ENCODE measurements at regions not wholly inside any gene's neighbourhood (a gene's known extent, or its start where the extent isn't known, plus 50 kb on each side); places are given as distances from the start of the nearest gene placed in this dataset.

DNA sequence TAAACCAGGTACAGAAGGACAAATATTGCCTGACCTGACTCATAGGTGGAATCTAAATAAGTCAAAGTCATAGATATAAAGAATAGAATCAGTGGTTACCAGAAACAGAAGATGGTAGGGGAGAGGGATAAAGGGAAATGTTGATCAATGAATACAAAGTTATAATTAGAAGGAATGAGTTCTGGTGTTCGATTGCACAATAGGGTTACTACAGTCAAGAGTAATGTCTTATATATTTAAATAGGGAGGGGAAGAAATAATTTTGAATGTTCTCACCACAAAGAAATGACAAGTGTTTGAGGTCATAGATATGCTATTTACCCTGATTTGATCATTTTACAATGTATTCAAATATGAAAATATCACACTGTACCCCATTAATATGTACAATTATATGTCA, 1541.2 kb downstream of the SLITRK1 start:
- TF ChIP-seq TAF1 (conservative IDR thresholded peaks at IDR 0.05) (no peak), GABPA (IDR thresholded peaks at IDR 0.05 in 1 of 2, conservative IDR thresholded peaks at IDR 0.05 in 1 of 2) (no peak), JUND (IDR thresholded peaks at IDR 0.05) (no peak), HNF4G (IDR thresholded peaks at IDR 0.05) (no peak), YY1 (IDR thresholded peaks at IDR 0.05) (no peak), FOXA1 (IDR thresholded peaks at IDR 0.05) (no peak)
- TF ChIP-seq, protein P1, sequence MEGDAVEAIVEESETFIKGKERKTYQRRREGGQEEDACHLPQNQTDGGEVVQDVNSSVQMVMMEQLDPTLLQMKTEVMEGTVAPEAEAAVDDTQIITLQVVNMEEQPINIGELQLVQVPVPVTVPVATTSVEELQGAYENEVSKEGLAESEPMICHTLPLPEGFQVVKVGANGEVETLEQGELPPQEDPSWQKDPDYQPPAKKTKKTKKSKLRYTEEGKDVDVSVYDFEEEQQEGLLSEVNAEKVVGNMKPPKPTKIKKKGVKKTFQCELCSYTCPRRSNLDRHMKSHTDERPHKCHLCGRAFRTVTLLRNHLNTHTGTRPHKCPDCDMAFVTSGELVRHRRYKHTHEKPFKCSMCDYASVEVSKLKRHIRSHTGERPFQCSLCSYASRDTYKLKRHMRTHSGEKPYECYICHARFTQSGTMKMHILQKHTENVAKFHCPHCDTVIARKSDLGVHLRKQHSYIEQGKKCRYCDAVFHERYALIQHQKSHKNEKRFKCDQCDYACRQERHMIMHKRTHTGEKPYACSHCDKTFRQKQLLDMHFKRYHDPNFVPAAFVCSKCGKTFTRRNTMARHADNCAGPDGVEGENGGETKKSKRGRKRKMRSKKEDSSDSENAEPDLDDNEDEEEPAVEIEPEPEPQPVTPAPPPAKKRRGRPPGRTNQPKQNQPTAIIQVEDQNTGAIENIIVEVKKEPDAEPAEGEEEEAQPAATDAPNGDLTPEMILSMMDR (IDR thresholded peaks at IDR 0.05; ENCODE audit: low read depth, low read length, missing input control), result no peak
- TF ChIP-seq, protein P2, sequence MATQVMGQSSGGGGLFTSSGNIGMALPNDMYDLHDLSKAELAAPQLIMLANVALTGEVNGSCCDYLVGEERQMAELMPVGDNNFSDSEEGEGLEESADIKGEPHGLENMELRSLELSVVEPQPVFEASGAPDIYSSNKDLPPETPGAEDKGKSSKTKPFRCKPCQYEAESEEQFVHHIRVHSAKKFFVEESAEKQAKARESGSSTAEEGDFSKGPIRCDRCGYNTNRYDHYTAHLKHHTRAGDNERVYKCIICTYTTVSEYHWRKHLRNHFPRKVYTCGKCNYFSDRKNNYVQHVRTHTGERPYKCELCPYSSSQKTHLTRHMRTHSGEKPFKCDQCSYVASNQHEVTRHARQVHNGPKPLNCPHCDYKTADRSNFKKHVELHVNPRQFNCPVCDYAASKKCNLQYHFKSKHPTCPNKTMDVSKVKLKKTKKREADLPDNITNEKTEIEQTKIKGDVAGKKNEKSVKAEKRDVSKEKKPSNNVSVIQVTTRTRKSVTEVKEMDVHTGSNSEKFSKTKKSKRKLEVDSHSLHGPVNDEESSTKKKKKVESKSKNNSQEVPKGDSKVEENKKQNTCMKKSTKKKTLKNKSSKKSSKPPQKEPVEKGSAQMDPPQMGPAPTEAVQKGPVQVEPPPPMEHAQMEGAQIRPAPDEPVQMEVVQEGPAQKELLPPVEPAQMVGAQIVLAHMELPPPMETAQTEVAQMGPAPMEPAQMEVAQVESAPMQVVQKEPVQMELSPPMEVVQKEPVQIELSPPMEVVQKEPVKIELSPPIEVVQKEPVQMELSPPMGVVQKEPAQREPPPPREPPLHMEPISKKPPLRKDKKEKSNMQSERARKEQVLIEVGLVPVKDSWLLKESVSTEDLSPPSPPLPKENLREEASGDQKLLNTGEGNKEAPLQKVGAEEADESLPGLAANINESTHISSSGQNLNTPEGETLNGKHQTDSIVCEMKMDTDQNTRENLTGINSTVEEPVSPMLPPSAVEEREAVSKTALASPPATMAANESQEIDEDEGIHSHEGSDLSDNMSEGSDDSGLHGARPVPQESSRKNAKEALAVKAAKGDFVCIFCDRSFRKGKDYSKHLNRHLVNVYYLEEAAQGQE (IDR thresholded peaks at IDR 0.05), result no peak
